Choroid plexus epithelial cell (primary cell): ENCODE measurements at regions not wholly inside any gene's neighbourhood (a gene's known extent, or its start where the extent isn't known, plus 50 kb on each side); places are given as distances from the start of the nearest gene placed in this dataset.
"Not testable (repeated sequence)": the region's sequence is repeated elsewhere in the genome, so short reads cannot be mapped to it uniquely, and the experiment has no call there.

Experiments used
- DNase-seq: peaks from one replicate; pipeline ENCODE4 v3.0.0-alpha.2; 2010; ENCODE audit warnings: low read depth
- H3K4me3 ChIP-seq: 2 replicates; pipeline ENCODE4 v1.5.1; 2011; ENCODE audit warnings: low read depth, mild to moderate bottlenecking, control low read depth, low read length, moderate library complexity
- TF ChIP-seq, protein P1 (sequence below): conservative IDR thresholded peaks from 2 replicates; pipeline ENCODE4 v1.5.1; 2011; ENCODE audit warnings: low read depth, mild to moderate bottlenecking, control low read depth, inconsistent platforms, low read length, moderate library complexity

DNA sequence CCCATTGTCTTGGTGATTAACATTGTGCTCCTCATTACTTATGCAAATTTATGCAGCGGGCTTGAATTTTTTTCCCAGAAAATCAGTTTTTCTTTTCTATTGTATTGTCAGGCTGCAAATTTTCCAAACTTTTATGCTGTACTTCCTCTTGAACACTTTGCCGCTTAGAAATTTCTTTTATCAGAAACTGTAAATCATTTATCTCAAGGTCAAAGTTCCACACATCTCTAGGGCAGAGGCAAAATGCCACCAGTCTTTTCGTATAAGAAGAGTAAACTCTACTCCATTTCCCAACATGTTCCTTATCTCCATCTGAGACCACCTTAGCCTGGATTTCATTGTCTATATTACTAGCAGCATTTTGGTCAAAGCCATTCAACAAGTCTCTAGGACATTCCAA, 113.9 kb upstream of the OLFM3 start:
- no peak for DNase-seq
- TF ChIP-seq, protein P1, sequence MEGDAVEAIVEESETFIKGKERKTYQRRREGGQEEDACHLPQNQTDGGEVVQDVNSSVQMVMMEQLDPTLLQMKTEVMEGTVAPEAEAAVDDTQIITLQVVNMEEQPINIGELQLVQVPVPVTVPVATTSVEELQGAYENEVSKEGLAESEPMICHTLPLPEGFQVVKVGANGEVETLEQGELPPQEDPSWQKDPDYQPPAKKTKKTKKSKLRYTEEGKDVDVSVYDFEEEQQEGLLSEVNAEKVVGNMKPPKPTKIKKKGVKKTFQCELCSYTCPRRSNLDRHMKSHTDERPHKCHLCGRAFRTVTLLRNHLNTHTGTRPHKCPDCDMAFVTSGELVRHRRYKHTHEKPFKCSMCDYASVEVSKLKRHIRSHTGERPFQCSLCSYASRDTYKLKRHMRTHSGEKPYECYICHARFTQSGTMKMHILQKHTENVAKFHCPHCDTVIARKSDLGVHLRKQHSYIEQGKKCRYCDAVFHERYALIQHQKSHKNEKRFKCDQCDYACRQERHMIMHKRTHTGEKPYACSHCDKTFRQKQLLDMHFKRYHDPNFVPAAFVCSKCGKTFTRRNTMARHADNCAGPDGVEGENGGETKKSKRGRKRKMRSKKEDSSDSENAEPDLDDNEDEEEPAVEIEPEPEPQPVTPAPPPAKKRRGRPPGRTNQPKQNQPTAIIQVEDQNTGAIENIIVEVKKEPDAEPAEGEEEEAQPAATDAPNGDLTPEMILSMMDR: no peak
- H3K4me3 ChIP-seq: no peak overlapping the region

DNA sequence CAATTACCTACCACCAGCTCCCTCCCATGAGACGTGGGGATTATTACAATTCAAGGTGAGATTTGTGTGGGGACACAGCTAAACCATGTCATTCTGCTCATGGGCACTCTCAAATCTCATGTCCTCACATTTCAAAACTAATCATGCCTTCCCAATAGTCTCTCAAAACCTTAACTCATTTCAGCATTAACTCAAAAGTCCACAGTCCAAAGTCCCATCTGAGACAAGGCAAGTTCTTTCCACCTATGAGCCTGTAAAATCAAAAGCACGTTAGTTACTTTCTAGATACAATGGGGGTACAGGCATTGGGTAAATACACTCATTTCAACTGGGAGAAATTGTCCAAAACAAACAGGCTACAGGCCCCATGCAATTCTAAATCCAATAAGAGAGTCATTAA, 112.8 kb upstream of the OLFM3 start:
- DNase-seq, H3K4me3 ChIP-seq: not testable (repeated sequence)

DNA sequence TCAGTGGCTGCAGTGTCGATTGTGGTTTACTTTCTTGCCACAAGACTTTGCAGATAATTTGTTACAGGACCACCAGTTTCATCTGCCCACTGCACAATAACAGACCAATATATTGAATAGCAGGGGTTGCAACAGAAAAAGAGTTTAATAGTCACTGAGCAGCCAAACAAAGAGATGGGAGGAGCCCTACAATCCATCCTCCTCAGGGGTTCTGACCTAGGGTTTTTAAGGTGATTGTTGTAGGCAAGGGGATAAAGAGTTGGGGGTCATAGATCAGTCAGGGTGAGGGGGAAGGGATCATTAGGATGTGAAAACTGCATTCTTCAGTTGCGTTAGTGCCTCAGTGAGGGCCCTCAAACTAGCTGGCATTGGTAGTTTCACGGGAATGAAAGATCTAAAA, 110.7 kb upstream of the OLFM3 start:
- no peak overlapping the region for H3K4me3 ChIP-seq
- no peak for DNase-seq
- TF ChIP-seq, protein P1: no peak

DNA sequence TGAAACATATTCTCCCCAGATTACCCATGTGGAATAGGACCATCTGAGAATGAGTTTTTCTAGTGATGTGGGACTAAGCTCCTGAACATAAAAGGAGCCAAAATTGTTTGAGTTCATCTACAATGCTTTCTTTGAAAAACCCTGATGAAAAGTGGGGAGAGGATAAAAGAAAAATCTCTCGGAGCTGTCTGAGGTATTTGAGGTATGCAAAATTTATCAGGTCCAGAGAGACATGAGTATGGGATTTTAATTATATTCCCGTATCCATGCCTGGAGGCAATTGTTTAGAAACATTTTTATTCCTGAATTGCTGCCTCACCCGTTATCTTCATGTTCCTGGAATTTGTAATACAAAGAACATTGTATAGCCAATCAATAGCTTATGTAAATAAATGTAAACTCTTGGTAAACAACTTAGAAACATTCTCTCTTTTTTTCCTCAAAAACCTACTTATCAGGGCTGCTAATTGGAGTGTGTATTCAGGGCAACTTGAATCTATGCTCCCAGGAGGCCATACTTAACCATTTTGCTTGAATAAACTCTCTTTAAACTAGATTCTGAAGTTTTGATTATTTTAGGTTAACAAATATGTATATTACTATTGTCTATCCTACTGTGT, 109.3 kb upstream of the OLFM3 start:
- TF ChIP-seq, protein P1: no peak
- no peak for DNase-seq
- H3K4me3 ChIP-seq: no peak overlapping the region

DNA sequence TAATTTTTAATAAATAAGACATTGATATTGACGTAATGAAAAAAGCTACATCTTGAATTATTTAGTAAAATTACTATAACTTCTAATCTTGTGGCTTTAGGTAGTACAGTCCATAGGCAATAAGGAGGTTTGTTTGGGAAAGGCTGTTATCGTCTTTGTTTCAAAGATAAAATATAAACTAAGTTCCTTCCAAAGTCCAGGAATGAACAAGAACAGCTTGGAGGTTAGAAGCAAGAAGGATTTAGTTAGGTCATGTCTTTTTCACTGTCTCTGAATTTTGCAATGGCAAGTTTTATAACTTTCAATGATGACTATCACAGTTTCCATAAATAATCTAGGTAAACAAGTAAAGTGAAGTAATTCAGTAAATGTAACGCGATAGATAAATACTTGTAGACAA, 106.9 kb upstream of the OLFM3 start:
- TF ChIP-seq, protein P1: no peak
- no peak overlapping the region for H3K4me3 ChIP-seq
- no peak for DNase-seq

DNA sequence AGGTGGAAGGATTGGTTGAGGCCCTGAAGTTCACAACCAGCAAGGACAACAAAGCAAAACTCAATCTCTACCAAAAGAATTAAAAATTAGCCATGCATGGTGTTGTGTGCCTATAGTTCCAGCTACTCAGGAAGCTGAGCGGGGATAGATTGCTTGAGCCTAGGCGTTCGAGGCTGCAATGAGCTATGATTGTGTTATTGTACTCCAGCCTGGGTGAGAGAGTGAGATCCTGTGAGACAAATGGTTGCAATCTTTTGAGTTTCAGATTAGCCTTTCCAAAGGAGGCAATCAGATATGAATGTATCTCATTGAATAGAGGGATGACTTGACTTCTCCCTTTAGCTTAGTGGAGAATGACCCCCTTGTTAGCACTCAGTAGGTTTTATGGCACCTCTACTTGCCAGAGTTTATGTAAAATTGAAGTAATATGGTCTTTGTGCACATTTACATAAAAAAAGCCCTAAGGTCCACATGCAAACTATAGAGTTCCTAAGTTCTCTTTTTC, 105.6 kb upstream of the OLFM3 start:
- DNase-seq: no peak
- TF ChIP-seq, protein P1: no peak
- H3K4me3 ChIP-seq: no peak overlapping the region

DNA sequence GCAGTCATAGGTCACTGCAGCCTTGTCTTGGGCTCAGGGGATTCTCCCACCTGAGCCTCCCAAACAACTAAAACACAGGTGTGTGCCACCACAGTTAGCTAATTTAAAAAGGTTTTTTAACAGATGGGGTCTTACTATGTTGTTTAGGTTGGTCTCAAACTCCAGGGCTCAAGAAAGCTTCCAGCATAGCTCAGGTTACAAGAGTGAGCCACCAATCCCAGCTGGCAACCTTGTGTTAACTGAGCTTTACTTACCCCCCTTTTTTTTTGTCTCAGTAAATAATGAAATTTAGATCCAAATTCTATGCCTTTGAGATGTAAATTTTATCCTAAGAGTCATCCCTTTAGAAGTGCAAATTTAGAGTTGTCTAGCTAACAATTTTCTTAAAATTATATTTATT, 103.9 kb upstream of the OLFM3 start:
- H3K4me3 ChIP-seq: no peak overlapping the region
- DNase-seq: no peak
- TF ChIP-seq, protein P1: no peak
